ENCODE measurements at regions not wholly inside any gene's neighbourhood (a gene's known extent, or its start where the extent isn't known, plus 50 kb on each side); places are given as distances from the start of the nearest gene placed in this dataset.

- ChIA-PET POLR2A (no interaction called here), CTCF (interaction anchor here (0.6 to 3.1 kb wide), 26 partner anchors 10 to 1785 kb away, joined by 3 to 16 read pairs (median 4); partner anchors contain the start of genes ITGA1 and PELO)
- peak; percentile 12 for DNase-seq
- Histone ChIP-seq H2AFZ (ENCODE audit: low read depth) (peak overlapping the region; percentile 53), H3K79me2 (ENCODE audit: insufficient read depth) (no peaks in the 10 kb centered on the region; the same call in 1 of the 2 replicates), H4K20me1 (ENCODE audit: insufficient read depth) (no peaks in the 10 kb centered on the region), H3K4me2 (0 out of 2 replicates have a peak overlapping the region, but pooled peaks have one; percentile 54), H3K9ac (no peak overlapping the region), H3K9me3 (no peaks in the 10 kb centered on the region), H3K27me3 (ENCODE audit: insufficient read depth) (no peaks in the 10 kb centered on the region), H3K36me3 (replicated peaks in 1 of 2; ENCODE audit: control insufficient read depth in 1 of 2, insufficient read depth in 2 of 2, low read length in 1 of 2) (no peaks in the 10 kb centered on the region), H3K4me1 (ENCODE audit: control insufficient read depth in 1 of 2, insufficient read depth in 2 of 2, low read depth in 1 of 2, low read length in 1 of 2) (peaks cover 7 to 19% of the 10 kb centered on the region in 2 experiments; a peak in 3 of 4 replicates), H3F3A (replicated peaks; ENCODE audit: insufficient read depth) (peaks cover 7% of the 10 kb centered on the region), H3K4me3 (ENCODE audit: low read depth in 2 of 2, low read length in 1 of 2) (peak overlapping the region in 1 of 2 experiments; percentile 34; a peak in 1 of 4 replicates), H3K27ac (ENCODE audit: low read depth in 2 of 2, low read length in 1 of 2) (peak overlapping the region in 1 of 2 experiments; percentile 97; a peak in 2 of 4 replicates), H3K9me2 (no peaks in the 10 kb centered on the region)
- 0 out of 2 replicates have a peak, but pooled peaks have one; percentile 24 for TF ChIP-seq RCOR1 (IDR thresholded peaks at IDR 0.05; ENCODE audit: low read length)
- TF ChIP-seq YY1 (IDR thresholded peaks at IDR 0.05; ENCODE audit: low read depth): no peak
- no peak for TF ChIP-seq GABPA (IDR thresholded peaks at IDR 0.05; ENCODE audit: low read depth)
- TF ChIP-seq NFIC (IDR thresholded peaks at IDR 0.05; ENCODE audit: borderline replicate concordance): no peak
- peak; percentile 83 for TF ChIP-seq RAD21 (IDR thresholded peaks at IDR 0.05; ENCODE audit: low read length)
- no peak for TF ChIP-seq RXRA (IDR thresholded peaks at IDR 0.05; ENCODE audit: borderline replicate concordance, low read depth)
- peak in 1 of 2 experiments; percentile 52; a peak in 1 of 4 replicates for TF ChIP-seq EP300 (IDR thresholded peaks at IDR 0.05; ENCODE audit: borderline replicate concordance in 1 of 2, low read depth in 1 of 2, low read length in 1 of 2)
- peak; percentile 38 for TF ChIP-seq SMC3 (IDR thresholded peaks at IDR 0.05; ENCODE audit: low read depth, low read length)
- TF ChIP-seq CTCF (IDR thresholded peaks at IDR 0.05): peak; percentile 69
- no peak for TF ChIP-seq POLR2AphosphoS5 (IDR thresholded peaks at IDR 0.05; ENCODE audit: low read depth, low read length)
- WGBS (ENCODE audit: low lambda C conversion rate): 2% methylated on average over 3 of the region's 3 CpGs
Measured at GRCh38 chr5:52657247-52657645, 130.5 kb upstream of the ITGA1 start.

GRCh38 chr5:52658246-52658645 is 129.5 kb upstream of the ITGA1 start:
- no peak overlapping the region for H3K4me3 ChIP-seq (ENCODE audit: low read depth in 2 of 2, low read length in 1 of 2)
- no peaks in the 10 kb centered on the region for H4K20me1 ChIP-seq (ENCODE audit: insufficient read depth)
- POLR2A ChIA-PET: interaction anchor here (0.6 to 1.9 kb wide), 6 partner anchors 80 to 1695 kb away, joined by 3 to 4 read pairs (median 3); no protein-coding TSS in a partner anchor
- H2AFZ ChIP-seq (ENCODE audit: low read depth): 0 out of 2 replicates have a peak overlapping the region, but pooled peaks have one; percentile 1
- peak; percentile 11 for DNase-seq
- no peaks in the 10 kb centered on the region for H3K27me3 ChIP-seq (ENCODE audit: insufficient read depth)
- H3K9me3 ChIP-seq: no peaks in the 10 kb centered on the region
- no peak overlapping the region for H3K4me2 ChIP-seq
- peaks cover 7% of the 10 kb centered on the region for H3F3A ChIP-seq (replicated peaks; ENCODE audit: insufficient read depth)
- peak overlapping the region in 1 of 2 experiments; percentile 97; a peak in 2 of 4 replicates for H3K27ac ChIP-seq (ENCODE audit: low read depth in 2 of 2, low read length in 1 of 2)
- no peaks in the 10 kb centered on the region; the same call in 1 of the 2 replicates for H3K79me2 ChIP-seq (ENCODE audit: insufficient read depth)
- no peak overlapping the region for H3K9ac ChIP-seq
- H3K4me1 ChIP-seq (ENCODE audit: control insufficient read depth in 1 of 2, insufficient read depth in 2 of 2, low read depth in 1 of 2, low read length in 1 of 2): peaks cover 7 to 19% of the 10 kb centered on the region in 2 experiments; a peak in 3 of 4 replicates
- CTCF ChIA-PET: interaction anchor here (0.6 to 3.1 kb wide), 23 partner anchors 8 to 1701 kb away, joined by 3 to 16 read pairs (median 4); partner anchors contain the start of genes ITGA1 and PELO
- WGBS (ENCODE audit: low lambda C conversion rate): 69% methylated on average over 2 of the region's 2 CpGs
- H3K36me3 ChIP-seq (replicated peaks in 1 of 2; ENCODE audit: control insufficient read depth in 1 of 2, insufficient read depth in 2 of 2, low read length in 1 of 2): no peaks in the 10 kb centered on the region
- no peaks in the 10 kb centered on the region for H3K9me2 ChIP-seq
- TF ChIP-seq PBX3 (IDR thresholded peaks at IDR 0.05) (no peak), REST (IDR thresholded peaks at IDR 0.05; ENCODE audit: low read depth, low read length) (no peak), GATA2 (CRISPR knock-in tag; IDR thresholded peaks at IDR 0.05) (peak; percentile 95), MEF2A (IDR thresholded peaks at IDR 0.05; ENCODE audit: borderline replicate concordance, low read depth) (no peak), ELF1 (IDR thresholded peaks at IDR 0.05) (no peak), RAD21 (IDR thresholded peaks at IDR 0.05; ENCODE audit: low read length) (peak; percentile 25; the same call in 1 of the 2 replicates), MAX (IDR thresholded peaks at IDR 0.05; ENCODE audit: low read depth) (no peak), YY1 (IDR thresholded peaks at IDR 0.05; ENCODE audit: low read depth) (no peak), EP300 (IDR thresholded peaks at IDR 0.05; ENCODE audit: borderline replicate concordance in 1 of 2, low read depth in 1 of 2, low read length in 1 of 2) (peak in 1 of 2 experiments; percentile 87; a peak in 2 of 4 replicates), USF1 (IDR thresholded peaks at IDR 0.05; ENCODE audit: borderline replicate concordance, low read depth) (no peak), JUND (IDR thresholded peaks at IDR 0.05) (no peak), SIN3A (IDR thresholded peaks at IDR 0.05; ENCODE audit: borderline replicate concordance, low read depth, low read length) (no peak), EZH2phosphoT487 (IDR thresholded peaks at IDR 0.05; ENCODE audit: borderline replicate concordance, low read depth) (no peak), NFIC (IDR thresholded peaks at IDR 0.05; ENCODE audit: borderline replicate concordance) (no peak)
